Trophoblast cell (in vitro differentiated cells and primary cell): ENCODE measurements at regions not wholly inside any gene's neighbourhood (a gene's known extent, or its start where the extent isn't known, plus 50 kb on each side); places are given as distances from the start of the nearest gene placed in this dataset.

Experiments
- DNase-seq, 2 donors: peaks; one replicate each; pipeline ENCODE4 v3.0.0-alpha.2; 2016
- H2AFZ ChIP-seq: 2 replicates; pipeline ENCODE4 v1.6.1; 2013; ENCODE audit warnings: low read length, moderate library complexity, mild to moderate bottlenecking; ENCODE audit not compliant: insufficient read depth, poor library complexity
- H2AK5ac ChIP-seq: 2 replicates; pipeline ENCODE4 v1.6.1; 2013; ENCODE audit warnings: mild to moderate bottlenecking, low read length
- H2BK120ac ChIP-seq: 2 replicates; pipeline ENCODE4 v1.6.1; 2013; ENCODE audit warnings: low read length, mild to moderate bottlenecking, moderate library complexity; ENCODE audit not compliant: insufficient read depth, poor library complexity
- H2BK12ac ChIP-seq: 2 replicates; pipeline ENCODE4 v1.6.1; 2013; ENCODE audit warnings: mild to moderate bottlenecking, low read length, moderate library complexity
- H2BK5ac ChIP-seq: 2 replicates; pipeline ENCODE4 v1.6.1; 2013; ENCODE audit warnings: low read length, low read depth, moderate library complexity, mild to moderate bottlenecking; ENCODE audit not compliant: poor library complexity
- H3K14ac ChIP-seq: 2 replicates; pipeline ENCODE4 v1.6.1; 2013; ENCODE audit warnings: mild to moderate bottlenecking, low read length
- H3K18ac ChIP-seq: 2 replicates; pipeline ENCODE4 v1.6.1; 2013; ENCODE audit warnings: mild to moderate bottlenecking, low read length
- H3K23ac ChIP-seq: 2 replicates; pipeline ENCODE4 v1.6.1; 2013; ENCODE audit warnings: low read length
- H3K27ac ChIP-seq: 2 replicates; pipeline ENCODE4 v1.5.1; 2013; ENCODE audit warnings: low read depth, mild to moderate bottlenecking, inconsistent platforms, low read length, moderate library complexity
- H3K27me3 ChIP-seq: 2 replicates; pipeline ENCODE4 v1.6.1; 2013; ENCODE audit warnings: inconsistent platforms, mild to moderate bottlenecking, low read length, moderate library complexity; ENCODE audit not compliant: insufficient read depth
- H3K36me3 ChIP-seq, 2 experiments: 1 replicate in 1 of 2; 2 replicates in 1 of 2; pipeline ENCODE4 v1.6.1; 2013; ENCODE audit warnings: low read length in 2 of 2, mild to moderate bottlenecking in 2 of 2, moderate library complexity in 1 of 2; ENCODE audit not compliant: insufficient read depth in 2 of 2, control insufficient read depth in 1 of 2
- H3K4ac ChIP-seq: 2 replicates; pipeline ENCODE4 v1.6.1; 2013; ENCODE audit warnings: low read depth, mild to moderate bottlenecking, low read length, moderate library complexity
- H3K4me1 ChIP-seq, 2 experiments: 1 replicate in 1 of 2; 2 replicates in 1 of 2; pipeline ENCODE4 v1.6.1; 2013; ENCODE audit warnings: low read length in 2 of 2, mild to moderate bottlenecking in 2 of 2, moderate library complexity in 1 of 2; ENCODE audit not compliant: insufficient read depth in 2 of 2, control insufficient read depth in 1 of 2
- H3K4me2 ChIP-seq: 2 replicates; pipeline ENCODE4 v1.6.1; 2013; ENCODE audit warnings: inconsistent platforms, mild to moderate bottlenecking, low read length, moderate library complexity
- H3K4me3 ChIP-seq: 2 replicates; pipeline ENCODE4 v1.5.1; 2013; ENCODE audit warnings: mild to moderate bottlenecking, low read depth, low read length, inconsistent platforms
- H3K79me1 ChIP-seq: one replicate; pipeline ENCODE4 v1.6.1; 2013; ENCODE audit warnings: low read length
- H3K79me2 ChIP-seq: 2 replicates; pipeline ENCODE4 v1.6.1; 2013; ENCODE audit warnings: low read length, mild to moderate bottlenecking; ENCODE audit not compliant: control insufficient read depth, insufficient read depth, poor library complexity
- H3K9ac ChIP-seq: 2 replicates; pipeline ENCODE4 v1.6.1; 2013; ENCODE audit warnings: mild to moderate bottlenecking, low read length
- H3K9me3 ChIP-seq: 2 replicates; pipeline ENCODE4 v1.6.1; 2013; ENCODE audit warnings: low read depth, mild to moderate bottlenecking, control low read depth, inconsistent platforms, low read length; ENCODE audit not compliant: insufficient read depth
- H4K12ac ChIP-seq: 2 replicates; pipeline ENCODE4 v1.6.1; 2013; ENCODE audit warnings: low read depth, mild to moderate bottlenecking, low read length, moderate library complexity
- H4K8ac ChIP-seq: 2 replicates; pipeline ENCODE4 v1.6.1; 2013; ENCODE audit warnings: low read depth, mild to moderate bottlenecking, low read length, moderate library complexity
- H4K91ac ChIP-seq: one replicate; pipeline ENCODE4 v1.6.1; 2013; ENCODE audit warnings: low read depth, mild to moderate bottlenecking, low read length, moderate library complexity
- WGBS: extraction: QIAGEN DNeasy Blood & Tissue Kit; methylation state at CpG from one replicate; pipeline ENCODE4 v1.1.7; 2013; ENCODE audit warnings: missing lambda C conversion rate; ENCODE audit not compliant: insufficient read length, insufficient coverage; ENCODE audit errors: extremely low coverage; 5-methylcytosine and 5-hydroxymethylcytosine counted together

DNA sequence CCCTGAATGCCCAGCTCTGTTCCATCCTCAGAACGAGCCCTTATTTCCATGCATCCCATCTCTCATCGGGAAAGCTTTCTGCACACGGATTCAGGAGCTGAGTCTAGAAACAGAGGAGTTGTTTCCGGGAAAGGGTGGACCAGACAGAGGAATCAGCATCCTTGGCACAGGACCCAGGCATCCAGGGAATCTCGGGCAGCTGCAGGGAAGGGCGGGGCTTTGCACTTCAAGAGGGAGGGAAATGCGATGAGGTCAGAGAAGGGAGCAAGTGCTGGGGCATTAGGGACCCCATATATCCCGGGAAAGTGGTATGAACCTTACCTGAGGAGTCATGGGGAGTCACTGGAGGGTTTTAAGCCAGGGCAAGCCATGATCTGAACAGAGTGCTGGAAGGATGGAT lies 68.5 kb downstream of the NPTX2 start:
- Histone ChIP-seq H3K14ac (no peak overlapping the region), H3K79me1 (no peaks in the 10 kb centered on the region), H3K4me2 (no peak overlapping the region), H4K12ac (no peak overlapping the region), H4K8ac (no peak overlapping the region), H3K18ac (no peak overlapping the region), H3K23ac (no peak overlapping the region), H2AK5ac (no peak overlapping the region), H2AFZ (no peak overlapping the region), H3K27me3 (no peaks in the 10 kb centered on the region), H4K91ac (no peak overlapping the region), H3K4me3 (no peak overlapping the region), H3K27ac (no peak overlapping the region), H3K9ac (no peak overlapping the region), H2BK12ac (no peak overlapping the region), H2BK120ac (no peak overlapping the region), H3K9me3 (peaks cover 14% of the 10 kb centered on the region), H3K36me3 (no peaks in the 10 kb centered on the region), H3K4me1 (no peaks in the 10 kb centered on the region), H2BK5ac (no peak overlapping the region), H3K4ac (no peak overlapping the region), H3K79me2 (no peaks in the 10 kb centered on the region)
- no peak for DNase-seq
- no CpG with 5 or more reads among the region's 8 CpGs for WGBS

DNA sequence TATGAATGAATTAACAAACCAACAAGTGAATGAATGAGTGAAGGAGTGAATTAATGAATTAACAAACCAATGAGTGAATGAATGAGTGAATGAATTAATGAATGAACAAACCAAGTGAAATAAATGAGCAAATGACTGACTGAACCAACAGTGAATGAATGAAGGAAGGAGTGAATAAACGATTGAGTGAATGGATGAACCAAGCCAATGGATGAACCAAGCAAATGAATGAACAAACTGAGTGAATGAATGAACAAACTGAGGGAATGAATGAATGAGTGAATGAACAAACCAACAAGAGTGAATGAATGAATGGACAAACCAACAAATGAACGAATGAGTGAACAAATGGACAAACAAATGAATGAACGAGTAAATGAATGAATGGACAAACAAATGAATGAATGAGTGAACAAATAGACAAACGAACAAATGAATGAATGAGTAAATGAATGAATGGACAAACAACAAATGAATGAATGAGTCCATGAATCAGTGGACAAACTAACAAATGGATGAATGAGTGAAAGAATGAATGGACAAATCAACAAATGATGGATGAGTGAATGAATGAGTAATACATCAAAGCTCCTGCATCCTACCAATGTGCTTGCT lies 69.5 kb downstream of the NPTX2 start:
- no peak overlapping the region for H3K4me3 ChIP-seq
- no peak overlapping the region for H3K18ac ChIP-seq

DNA sequence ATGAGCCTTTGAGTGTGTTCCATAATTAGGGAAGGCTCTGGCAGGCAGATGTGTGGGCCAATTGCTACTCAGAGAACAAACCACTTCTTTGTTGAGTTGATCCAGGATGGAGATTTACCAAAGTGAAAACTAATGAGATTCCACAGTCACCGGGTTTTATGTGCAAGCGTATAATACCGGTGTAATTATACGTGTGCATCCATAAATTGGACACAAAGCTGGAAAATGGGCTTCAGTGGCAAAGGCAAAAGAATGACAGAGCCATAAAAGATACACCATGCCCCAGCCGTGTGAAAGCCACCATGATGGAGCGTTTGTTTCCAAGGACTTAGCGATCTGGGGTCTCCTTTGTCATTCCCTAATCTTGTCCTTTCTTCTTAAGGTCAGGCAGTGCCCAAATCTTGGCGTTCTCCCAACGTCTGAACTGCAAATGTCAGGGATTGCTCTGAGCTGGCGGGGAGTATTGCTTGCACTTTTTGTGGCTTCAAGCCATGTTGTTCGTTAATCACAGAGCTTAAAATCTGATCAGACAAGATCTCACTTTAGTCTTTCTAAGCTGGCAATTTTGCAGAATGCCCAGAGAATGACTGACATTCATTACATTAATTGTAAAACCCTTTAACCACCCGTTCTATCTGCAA lies 70.1 kb downstream of the NPTX2 start:
- H2BK5ac ChIP-seq: no peak overlapping the region
- no peak overlapping the region for H3K9ac ChIP-seq
- no peaks in the 10 kb centered on the region for H3K4me1 ChIP-seq
- no peak overlapping the region for H3K4ac ChIP-seq
- no peak overlapping the region for H2AFZ ChIP-seq
- no peak overlapping the region for H4K8ac ChIP-seq
- no peak overlapping the region for H2AK5ac ChIP-seq
- no peak overlapping the region for H2BK12ac ChIP-seq
- no peak overlapping the region for H4K12ac ChIP-seq
- H3K9me3 ChIP-seq: peaks cover 14% of the 10 kb centered on the region
- no peak overlapping the region for H3K27ac ChIP-seq
- no peak overlapping the region for H3K14ac ChIP-seq
- WGBS: no CpG with 5 or more reads among the region's 12 CpGs
- H3K23ac ChIP-seq: no peak overlapping the region
- H3K36me3 ChIP-seq: no peaks in the 10 kb centered on the region
- no peak for DNase-seq
- no peak overlapping the region for H2BK120ac ChIP-seq
- no peak overlapping the region for H3K4me2 ChIP-seq
- H3K79me2 ChIP-seq: no peaks in the 10 kb centered on the region
- no peak overlapping the region for H3K4me3 ChIP-seq
- H3K79me1 ChIP-seq: no peaks in the 10 kb centered on the region
- no peak overlapping the region for H3K18ac ChIP-seq
- H3K27me3 ChIP-seq: no peaks in the 10 kb centered on the region
- H4K91ac ChIP-seq: no peak overlapping the region

More for the DNA sequence above, 69.5 kb downstream of the NPTX2 start:
- Histone ChIP-seq H3K27ac (no peak overlapping the region), H4K8ac (no peak overlapping the region), H4K91ac (no peak overlapping the region), H2AK5ac (no peak overlapping the region), H4K12ac (no peak overlapping the region), H2BK12ac (no peak overlapping the region), H3K4ac (no peak overlapping the region), H2BK5ac (no peak overlapping the region), H3K23ac (no peak overlapping the region), H3K4me1 (no peaks in the 10 kb centered on the region), H3K79me2 (no peaks in the 10 kb centered on the region), H3K36me3 (no peaks in the 10 kb centered on the region), H3K9me3 (peaks cover 14% of the 10 kb centered on the region), H2BK120ac (no peak overlapping the region), H3K4me2 (no peak overlapping the region), H2AFZ (no peak overlapping the region), H3K27me3 (no peaks in the 10 kb centered on the region), H3K9ac (no peak overlapping the region), H3K14ac (no peak overlapping the region), H3K79me1 (no peaks in the 10 kb centered on the region)
- no CpG with 5 or more reads among the region's 4 CpGs for WGBS
- DNase-seq: no peak

DNA sequence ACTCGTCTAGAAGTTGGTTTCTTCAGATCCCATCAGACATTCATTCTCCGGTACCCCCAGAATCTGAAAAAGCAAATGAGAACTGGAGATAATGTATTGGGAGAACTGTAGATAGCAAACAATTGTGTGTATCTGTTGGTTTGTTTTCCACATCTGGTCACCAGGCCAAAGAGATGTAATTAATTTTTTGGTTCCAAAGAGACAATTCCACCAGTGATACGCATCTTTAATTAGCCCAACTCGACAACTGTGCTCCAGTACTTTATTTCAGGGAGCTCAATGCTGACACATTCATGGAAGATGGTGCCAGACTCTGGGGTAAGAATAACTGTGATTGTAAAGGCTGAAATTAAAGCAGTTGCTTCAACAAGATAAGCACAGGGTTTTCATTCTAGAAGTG lies 74.5 kb downstream of the NPTX2 start:
- H3K27ac ChIP-seq: no peak overlapping the region
- H2BK5ac ChIP-seq: no peak overlapping the region
- no peaks in the 10 kb centered on the region for H3K27me3 ChIP-seq
- H3K79me2 ChIP-seq: no peaks in the 10 kb centered on the region
- no peak overlapping the region for H2AFZ ChIP-seq
- no peak overlapping the region for H2BK120ac ChIP-seq
- DNase-seq: no peak
- H3K14ac ChIP-seq: no peak overlapping the region
- no peak overlapping the region for H3K9ac ChIP-seq
- no peak overlapping the region for H4K8ac ChIP-seq
- H3K36me3 ChIP-seq: no peaks in the 10 kb centered on the region
- H3K4me2 ChIP-seq: no peak overlapping the region
- H2AK5ac ChIP-seq: no peak overlapping the region
- no CpG with 5 or more reads among the region's 4 CpGs for WGBS
- H3K4me1 ChIP-seq: no peaks in the 10 kb centered on the region
- no peak overlapping the region for H3K4ac ChIP-seq
- no peaks in the 10 kb centered on the region for H3K79me1 ChIP-seq
- H4K91ac ChIP-seq: no peak overlapping the region
- no peak overlapping the region for H3K23ac ChIP-seq
- no peak overlapping the region for H3K4me3 ChIP-seq
- H3K18ac ChIP-seq: no peak overlapping the region
- H4K12ac ChIP-seq: no peak overlapping the region
- no peak overlapping the region for H2BK12ac ChIP-seq
- H3K9me3 ChIP-seq: peaks cover 12% of the 10 kb centered on the region
